GM19372 (cell line): ENCODE measurements at regions not wholly inside any gene's neighbourhood (a gene's known extent, or its start where the extent isn't known, plus 50 kb on each side); places are given as distances from the start of the nearest gene placed in this dataset.
"Not testable (repeated sequence)": the region's sequence is repeated elsewhere in the genome, so short reads cannot be mapped to it uniquely, and the experiment has no call there.

ENCODE experiments used
- ATAC-seq: cut with Tn5 transposase; IDR thresholded peaks from one replicate; pipeline ENCODE4 v1.9.1; 2021; ENCODE audit warnings: mild to moderate bottlenecking, low read depth, moderate library complexity; ENCODE audit not compliant: unreplicated experiment

GRCh38 chr13:40342461-40342860, 324.0 kb downstream of the FOXO1 start:
- ATAC-seq: no peak

DNA sequence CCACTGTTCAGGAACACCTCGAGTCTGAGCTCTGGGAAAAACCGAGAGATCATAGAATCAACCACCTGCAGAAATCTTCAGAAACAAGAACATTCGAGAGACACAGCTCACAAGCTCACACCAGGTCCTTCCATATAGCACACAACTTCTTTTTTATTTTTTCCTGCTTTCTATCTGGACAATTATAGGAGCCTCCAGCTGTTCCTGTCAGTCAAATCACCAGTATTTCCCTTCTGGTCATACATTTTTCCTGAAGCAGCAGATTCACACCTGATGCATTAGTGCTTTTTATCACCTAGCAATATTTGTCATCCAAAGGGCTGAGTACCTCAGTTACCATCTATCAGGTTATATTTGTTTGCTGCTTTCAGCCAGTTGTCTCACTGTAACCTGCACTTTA, 323.5 kb downstream of the FOXO1 start:
- no peak for ATAC-seq

GRCh38 chr13:40343550-40344269, 322.7 kb downstream of the FOXO1 start:
- no peak for ATAC-seq

- no peak for ATAC-seq
These were observed 321.9 kb downstream of the FOXO1 start for GRCh38 chr13:40344270-40345148.

DNA sequence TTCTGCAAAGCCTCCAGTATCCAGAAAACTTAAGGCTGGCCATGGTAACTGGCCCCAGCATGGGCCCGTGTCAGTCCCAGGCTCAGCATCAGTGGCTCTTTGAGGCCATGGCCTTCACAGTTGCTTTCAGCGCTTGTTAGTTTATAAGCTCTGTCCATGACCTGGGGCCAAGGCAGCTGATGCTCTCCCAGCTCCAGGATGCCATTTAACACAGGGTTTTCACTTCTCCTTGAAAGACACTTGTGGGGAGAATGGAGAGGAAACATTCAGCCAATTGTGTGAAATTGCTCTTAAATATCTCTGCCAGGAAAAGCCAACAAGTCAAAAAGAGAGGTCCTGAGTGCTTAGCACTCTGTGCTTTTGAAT, 321.3 kb downstream of the FOXO1 start:
- ATAC-seq: no peak

DNA sequence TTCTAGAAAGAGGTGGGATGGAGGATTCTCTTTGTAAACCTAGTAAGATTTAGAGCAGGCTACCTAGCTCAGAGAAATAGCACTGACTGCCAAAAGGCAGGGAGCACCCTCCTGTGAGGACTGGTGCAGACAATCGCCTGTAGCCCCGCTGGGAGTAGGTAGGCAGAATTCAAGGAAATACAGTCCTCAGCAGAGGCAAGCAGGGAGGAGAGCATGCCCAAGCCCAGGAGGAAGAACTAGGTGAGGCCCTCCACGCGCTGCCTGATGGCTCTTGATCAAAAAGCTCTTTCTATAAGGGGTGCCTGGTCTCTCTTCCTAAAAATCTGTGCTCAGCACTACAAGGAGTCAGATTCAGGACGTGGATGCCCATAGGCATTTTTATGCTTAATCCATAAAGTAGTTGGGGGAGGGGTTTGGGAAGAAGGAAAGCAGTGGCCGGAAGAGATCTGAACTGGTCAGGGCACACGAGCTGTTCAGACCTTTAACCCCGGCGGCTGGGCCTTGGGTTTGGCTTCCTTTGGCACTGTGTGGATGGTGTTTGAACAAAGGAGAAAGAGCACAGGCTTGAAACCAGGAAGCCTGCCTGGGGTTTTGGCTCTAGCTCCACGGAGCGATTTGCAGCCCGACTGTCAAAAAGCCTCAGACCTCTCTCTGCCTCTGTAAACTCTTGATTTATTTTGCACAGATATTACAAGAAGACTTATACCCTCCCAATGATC, 320.6 kb downstream of the FOXO1 start:
- ATAC-seq: no peak

DNA sequence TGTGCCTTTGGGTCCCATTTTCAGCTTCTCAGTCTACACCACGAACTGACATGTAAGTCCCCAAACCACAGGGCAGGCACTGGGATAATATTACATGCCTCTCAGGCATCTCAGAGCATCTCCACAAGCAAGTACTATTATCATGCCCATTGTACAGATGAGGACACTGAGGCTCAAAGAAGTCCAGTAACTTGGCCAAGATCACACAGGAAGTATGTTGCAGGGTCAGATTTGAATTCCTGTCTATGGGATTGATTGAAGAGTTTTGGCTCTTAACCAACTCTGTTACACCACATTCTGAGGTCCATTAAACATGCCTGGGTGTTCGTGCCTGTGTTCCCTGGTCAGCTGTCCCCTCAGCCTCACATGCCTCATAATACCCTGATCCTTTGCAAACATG, 319.8 kb downstream of the FOXO1 start:
- ATAC-seq: no peak

DNA sequence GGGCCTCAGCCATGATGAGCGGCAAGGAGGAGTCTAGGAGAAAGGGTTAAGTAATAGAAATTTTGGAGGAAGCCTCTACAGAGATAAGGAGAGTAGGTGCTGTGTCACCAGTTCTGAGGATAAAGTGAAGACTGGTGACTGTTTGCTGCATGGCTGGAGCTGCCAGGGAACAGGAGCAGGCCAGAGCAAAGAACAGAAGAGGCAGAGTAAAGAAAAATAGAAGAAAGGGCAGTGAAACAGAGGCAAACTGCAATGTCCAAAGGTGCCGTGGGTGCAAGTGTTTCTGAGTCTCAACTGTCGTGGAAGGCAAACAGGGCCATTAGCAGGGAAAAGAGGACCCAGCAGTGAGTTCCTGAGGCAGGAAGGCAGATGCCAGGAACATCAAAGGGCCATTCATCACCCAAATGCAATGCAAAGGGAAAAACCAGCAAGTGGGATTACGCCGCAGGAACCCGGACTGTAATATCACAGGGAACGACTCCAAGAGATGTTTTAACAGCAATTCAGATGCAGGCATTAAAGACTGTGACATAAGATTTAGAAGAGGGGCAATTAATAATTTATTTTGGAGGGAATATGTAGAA, 318.3 kb downstream of the FOXO1 start:
- no peak for ATAC-seq

- no peak for ATAC-seq
These were observed 316.0 kb downstream of the FOXO1 start for GRCh38 chr13:40350283-40350992.

- no peak for ATAC-seq
These were observed 314.7 kb downstream of the FOXO1 start for GRCh38 chr13:40351537-40352379.

DNA sequence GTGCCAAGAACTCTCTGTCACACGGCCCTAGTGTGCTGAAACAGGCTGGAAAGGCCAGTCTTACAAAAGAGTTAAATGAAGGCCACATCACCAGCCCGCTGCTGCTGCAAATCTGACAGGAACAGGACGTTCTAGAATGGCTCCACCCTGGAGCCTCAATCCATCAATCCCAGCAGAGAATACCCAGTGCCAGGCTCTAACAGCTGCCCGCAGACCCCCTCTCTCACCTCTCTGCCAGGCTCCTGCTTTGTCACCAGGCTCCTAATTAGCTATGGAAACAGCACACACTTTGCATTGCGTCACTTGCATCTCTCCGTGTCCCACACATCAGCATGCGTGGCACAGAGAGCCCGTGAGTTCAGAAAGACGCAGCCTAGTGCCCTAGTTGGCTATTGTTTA, 314.1 kb downstream of the FOXO1 start:
- ATAC-seq: no peak

DNA sequence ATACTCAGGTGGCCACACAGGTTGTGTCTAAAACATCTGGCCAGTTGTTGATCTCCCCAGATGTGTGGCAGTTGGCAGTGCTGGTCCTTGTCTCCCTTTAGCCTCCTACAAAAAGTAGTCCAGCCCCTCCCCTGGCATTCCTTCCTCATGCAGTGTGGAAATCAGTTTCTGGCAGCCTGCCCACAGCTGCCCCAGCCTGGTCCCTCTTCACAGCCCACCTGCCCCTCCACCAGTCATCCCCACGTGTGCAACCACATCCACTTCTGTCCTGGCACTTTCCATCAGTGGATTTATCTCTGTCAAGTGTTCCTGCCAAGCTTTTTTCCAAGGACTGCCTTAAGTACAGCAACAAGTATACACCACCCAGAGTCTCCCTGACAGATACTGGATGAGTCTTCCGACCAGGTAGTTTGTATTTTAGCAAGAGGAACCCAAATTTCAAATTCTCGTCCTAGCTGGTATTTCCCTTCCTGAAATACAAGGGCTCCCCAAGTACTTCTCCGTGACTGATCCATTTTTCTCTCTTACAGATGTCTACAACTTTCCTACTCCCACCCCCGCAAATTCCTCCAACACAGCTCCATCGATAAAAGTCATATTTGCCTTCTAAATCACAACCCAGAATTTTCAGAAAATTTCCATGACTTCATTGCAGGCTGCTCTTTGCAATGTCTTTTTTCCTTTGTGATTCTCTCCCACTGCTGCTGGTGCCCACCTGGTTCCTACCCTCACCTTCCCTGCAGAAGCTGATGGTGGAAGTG, 313.5 kb downstream of the FOXO1 start:
- ATAC-seq: no peak

DNA sequence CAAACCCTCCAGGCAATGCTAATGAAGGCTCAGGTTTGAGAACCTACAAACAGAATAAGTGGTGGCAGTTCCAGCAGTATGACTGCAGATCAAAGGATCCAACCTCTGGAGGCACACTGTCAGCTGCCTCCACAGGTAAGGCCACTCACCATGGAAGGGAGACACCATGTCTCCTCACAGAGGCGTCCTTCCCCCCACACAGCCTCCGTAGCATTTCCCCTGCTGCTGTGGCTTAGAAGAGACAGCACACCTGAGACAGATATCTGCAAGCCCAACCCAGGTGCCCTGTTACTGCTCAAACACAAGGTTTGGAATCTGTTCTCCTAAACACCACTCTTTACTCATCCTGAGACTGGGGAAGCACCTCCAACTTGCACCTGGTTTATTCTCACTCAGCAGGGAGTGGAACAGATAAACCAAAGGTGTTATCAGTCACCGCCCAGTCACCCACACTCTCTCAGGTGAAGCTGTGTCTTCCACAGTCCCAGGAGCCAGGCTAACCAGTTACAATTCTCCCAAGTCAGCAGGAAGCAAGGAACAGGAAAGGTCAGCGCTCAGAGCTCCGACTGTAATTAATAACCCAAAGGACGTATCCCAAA, 311.2 kb downstream of the FOXO1 start:
- no peak for ATAC-seq

DNA sequence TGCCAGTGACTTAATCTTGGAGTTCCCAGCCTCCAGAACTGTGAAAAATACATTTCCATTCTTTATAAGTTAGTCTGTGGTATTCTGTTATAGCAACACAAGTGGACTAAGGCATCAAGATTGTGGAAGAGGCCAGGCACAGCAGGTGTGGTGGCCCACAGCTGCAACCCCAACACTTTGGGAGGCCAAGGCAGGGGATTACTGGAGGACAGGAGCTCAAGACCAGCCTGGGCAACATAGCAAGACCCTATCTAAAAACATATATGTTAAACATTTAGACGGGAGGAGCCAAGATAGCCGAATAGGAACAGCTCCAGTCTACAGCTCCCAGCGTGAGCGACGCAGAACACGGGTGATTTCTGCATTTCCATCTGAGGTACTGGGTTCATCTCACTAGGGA, 310.4 kb downstream of the FOXO1 start:
- ATAC-seq: no peak

DNA sequence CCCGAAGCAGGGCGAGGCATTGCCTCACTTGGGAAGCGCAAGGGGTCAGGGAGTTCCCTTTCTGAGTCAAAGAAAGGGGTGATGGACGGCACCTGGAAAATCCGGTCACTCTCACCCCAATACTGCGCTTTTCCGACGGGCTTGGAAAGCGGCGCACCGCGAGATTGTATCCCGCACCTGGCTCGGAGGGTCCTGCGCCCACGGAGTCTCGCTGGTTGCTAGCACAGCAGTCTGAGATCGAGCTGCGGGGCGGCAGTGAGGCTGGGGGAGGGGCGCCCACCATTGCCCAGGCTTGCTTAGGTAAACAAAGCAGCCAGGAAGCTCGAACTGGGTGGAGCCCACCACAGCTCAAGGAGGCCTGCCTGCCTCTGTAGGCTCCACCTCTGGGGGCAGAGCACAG, 310.0 kb downstream of the FOXO1 start:
- not testable (repeated sequence) for ATAC-seq

DNA sequence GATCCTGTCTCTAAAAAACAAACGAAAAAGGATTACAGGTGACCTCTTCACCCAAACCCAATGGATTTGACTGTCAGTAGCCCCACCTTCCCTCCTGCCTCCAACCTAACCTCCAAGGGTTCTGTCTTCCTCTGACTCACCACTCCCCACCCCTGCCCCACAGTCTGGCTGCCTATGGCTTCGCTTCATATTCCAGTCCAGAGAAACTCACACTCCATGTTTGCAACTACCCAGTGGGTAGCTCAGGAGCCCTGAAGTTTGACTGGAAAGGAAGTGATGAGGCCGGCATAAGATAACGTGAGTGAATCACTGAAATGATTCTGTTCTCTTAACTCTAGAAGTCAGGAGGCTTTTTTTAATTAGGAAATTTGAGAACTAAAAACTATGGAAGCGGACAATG, 303.9 kb downstream of the FOXO1 start:
- ATAC-seq: no peak

DNA sequence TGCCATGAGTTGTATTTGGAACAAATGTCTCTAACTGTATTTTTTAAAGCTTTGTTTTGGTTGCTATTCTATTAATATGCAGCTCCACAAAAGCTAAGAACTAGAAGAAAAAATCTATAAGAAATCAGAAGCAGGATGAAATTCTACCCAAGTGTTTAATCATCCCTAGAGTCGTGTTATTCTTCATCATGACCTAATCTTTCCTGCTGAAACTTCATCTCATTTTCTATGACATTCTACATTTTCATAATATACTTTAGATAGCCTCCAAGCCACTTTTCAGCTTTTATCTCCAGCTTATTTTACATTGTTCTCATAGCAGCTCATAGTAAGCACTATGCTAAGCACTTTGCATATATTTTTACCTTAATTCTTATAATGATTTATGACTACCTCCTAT, 302.8 kb downstream of the FOXO1 start:
- ATAC-seq: no peak

- ATAC-seq: no peak
These were observed 300.3 kb downstream of the FOXO1 start for GRCh38 chr13:40366119-40366518.
